ENCODE measurements at regions not wholly inside any gene's neighbourhood (a gene's known extent, or its start where the extent isn't known, plus 50 kb on each side); places are given as distances from the start of the nearest gene placed in this dataset.

GRCh38 chr7:56181010-56181409 lies 64.8 kb upstream of the NUPR2 start:
- TF ChIP-seq CTCF (IDR thresholded peaks at IDR 0.05; ENCODE audit: extremely low read depth in 1 of 2, insufficient read depth in 1 of 2, low read depth in 1 of 2, low read length in 2 of 2) (no peak), EZH2 (IDR thresholded peaks at IDR 0.05; ENCODE audit: borderline replicate concordance, low read depth, low read length, severe bottlenecking) (no peak), POLR2A (IDR thresholded peaks at IDR 0.05; ENCODE audit: low read depth, low read length) (no peak), POLR2AphosphoS5 (IDR thresholded peaks at IDR 0.05; ENCODE audit: insufficient read depth, low read depth, low read length) (no peak), FOS (IDR thresholded peaks at IDR 0.05; ENCODE audit: borderline replicate concordance, insufficient read depth, low read length) (no peak), MAX (IDR thresholded peaks at IDR 0.05; ENCODE audit: insufficient read depth, insufficient read length) (no peak), JUN (IDR thresholded peaks at IDR 0.05; ENCODE audit: borderline replicate concordance, insufficient read depth, insufficient read length, low read depth) (no peak)
